GM18502 (cell line): ENCODE measurements at regions not wholly inside any gene's neighbourhood (a gene's known extent, or its start where the extent isn't known, plus 50 kb on each side); places are given as distances from the start of the nearest gene placed in this dataset.
A peak's percentile ranks its signal among the peaks of the same experiment; 100 is the strongest.
"Not testable (repeated sequence)": the region's sequence is repeated elsewhere in the genome, so short reads cannot be mapped to it uniquely, and the experiment has no call there.

Source experiments
- ATAC-seq: cut with Tn5 transposase; IDR thresholded peaks from one replicate; pipeline ENCODE4 v1.9.1; 2021; ENCODE audit warnings: mild to moderate bottlenecking; ENCODE audit not compliant: unreplicated experiment, poor library complexity

- ATAC-seq: not testable (repeated sequence)
These were observed 145.2 kb upstream of the C1QTNF3 start for GRCh38 chr5:34188001-34188822.

DNA sequence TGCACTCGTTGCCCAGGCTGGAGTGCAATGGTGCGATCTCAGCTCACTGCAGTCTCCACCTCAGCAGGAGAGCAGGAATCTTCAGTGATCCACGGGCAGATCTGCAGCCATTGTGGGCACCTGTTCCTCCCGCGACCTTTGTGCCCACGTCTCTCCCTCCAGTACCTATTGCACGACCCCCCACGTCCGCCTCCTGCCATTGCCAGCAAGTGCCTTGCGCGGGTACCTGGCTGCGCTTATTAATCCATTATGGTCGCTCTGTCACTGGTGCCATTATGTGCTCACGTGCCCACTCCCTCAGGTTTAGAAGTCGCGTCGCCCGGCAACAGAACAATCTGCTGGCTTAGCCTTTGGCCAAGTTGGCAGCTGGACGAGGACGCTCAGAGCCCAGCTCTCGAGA, 146.2 kb upstream of the C1QTNF3 start:
- not testable (repeated sequence) for ATAC-seq

DNA sequence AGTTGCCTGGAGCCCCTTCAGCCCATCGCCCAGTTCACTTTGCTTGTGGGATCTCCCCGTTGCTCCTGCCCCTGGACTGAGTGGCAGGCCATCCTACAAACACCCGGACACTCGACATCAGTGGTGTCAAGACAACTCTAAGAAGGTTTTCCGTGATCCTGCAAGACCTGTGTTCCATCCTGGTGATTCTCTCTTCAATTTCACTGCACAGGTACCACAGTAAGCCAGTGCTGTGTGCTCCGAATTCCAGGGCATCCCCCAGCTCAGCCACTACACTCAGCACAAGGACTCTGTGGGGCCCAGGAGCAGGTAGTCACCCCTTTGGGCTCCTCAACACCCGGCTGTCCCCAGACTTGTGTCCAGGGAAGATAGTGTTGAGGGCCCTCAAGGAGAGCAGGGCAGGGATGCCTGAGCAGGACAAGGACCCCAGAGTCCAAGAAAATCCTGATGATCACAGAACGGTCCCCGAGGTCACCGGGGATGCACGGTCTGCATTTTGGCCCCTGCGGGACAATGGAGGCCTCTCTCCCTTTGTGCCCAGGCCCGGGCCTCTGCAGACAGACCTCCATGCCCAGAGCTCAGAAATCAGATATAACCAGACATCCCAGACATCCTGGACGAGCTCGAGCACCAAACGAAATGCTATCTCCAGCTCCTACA, 146.9 kb upstream of the C1QTNF3 start:
- ATAC-seq: not testable (repeated sequence)

DNA sequence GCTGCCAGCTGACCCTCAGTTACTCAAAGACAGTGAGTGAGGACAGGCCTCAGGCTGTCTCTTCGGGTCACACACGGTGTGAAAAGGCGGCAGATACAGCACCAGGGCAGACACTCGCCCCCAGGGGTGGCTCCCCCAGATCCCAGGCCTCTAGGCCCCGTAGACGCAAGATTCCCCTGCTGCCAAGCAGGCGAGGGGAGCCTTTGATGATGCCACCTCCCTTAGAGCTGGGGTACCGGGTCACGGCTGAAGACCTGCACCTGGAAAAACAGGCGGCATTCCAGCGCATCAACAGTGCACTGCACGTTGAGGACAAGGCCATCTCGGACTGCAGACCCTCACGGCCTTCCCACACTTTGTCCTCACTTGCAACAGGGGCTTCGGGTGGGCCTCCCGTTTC, 147.5 kb upstream of the C1QTNF3 start:
- not testable (repeated sequence) for ATAC-seq

- ATAC-seq: not testable (repeated sequence)
These were observed 148.3 kb upstream of the C1QTNF3 start for GRCh38 chr5:34191279-34191744.

- not testable (repeated sequence) for ATAC-seq
These were observed 149.3 kb upstream of the C1QTNF3 start for GRCh38 chr5:34192064-34192922.

DNA sequence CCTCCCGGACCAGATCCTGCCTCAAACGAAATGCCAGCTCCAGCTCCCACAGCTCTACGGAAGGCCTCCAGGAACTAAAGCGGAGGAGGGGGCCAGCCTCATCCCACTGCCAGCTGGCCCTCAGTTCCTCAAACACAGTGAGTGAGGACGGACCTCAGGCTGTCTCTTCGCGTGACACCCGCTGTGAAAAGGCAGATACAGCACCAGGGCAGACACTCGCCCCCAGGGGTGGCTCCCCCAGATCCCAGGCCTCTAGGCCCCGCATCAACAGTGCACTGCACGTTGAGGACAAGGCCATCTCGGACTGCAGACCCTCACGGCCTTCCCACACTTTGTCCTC, 149.9 kb upstream of the C1QTNF3 start:
- not testable (repeated sequence) for ATAC-seq

- ATAC-seq: not testable (repeated sequence)
These were observed 150.3 kb upstream of the C1QTNF3 start for GRCh38 chr5:34193297-34193696.

DNA sequence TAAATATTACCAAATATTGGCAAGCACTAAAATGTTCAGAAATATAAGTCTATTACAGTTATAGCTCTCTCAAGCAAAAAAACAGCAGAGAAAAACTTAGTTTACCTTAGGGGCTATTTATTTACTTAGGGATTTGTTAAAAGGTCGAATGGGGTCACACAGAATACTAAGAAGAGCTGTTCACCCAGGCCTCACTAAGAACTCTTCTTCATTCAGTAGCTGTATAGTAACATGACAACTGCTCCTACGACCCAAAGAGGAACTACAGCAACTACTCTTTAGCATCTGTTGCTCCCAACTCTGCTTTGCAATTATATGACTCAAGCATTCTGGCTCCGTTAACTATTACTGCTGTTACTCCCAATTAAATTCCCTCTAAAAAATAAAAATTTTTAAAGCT, 150.8 kb upstream of the C1QTNF3 start:
- ATAC-seq: not testable (repeated sequence)

- ATAC-seq: not testable (repeated sequence)
These were observed 153.1 kb upstream of the C1QTNF3 start for GRCh38 chr5:34196091-34196490.

- not testable (repeated sequence) for ATAC-seq
These were observed 162.3 kb upstream of the C1QTNF3 start for GRCh38 chr5:34205347-34205746.

DNA sequence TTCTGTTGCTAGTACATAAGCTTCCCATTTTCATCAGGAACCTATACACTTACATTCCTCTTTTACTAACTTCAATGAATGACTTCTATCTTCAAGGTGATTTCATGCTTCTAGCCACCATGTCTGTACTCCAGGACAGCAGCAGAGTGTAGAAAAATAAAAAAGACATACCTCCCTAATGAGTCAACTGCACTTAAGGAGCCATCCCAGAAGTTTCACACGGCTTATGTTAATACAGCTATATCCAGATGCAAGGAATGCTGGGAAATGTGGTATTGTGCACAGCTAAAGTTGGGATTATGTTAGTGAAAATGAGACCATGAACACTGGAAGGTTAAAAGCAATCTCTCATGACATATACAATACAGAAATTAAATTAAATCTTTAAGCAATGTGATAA, 174.4 kb upstream of the C1QTNF3 start:
- not testable (repeated sequence) for ATAC-seq

DNA sequence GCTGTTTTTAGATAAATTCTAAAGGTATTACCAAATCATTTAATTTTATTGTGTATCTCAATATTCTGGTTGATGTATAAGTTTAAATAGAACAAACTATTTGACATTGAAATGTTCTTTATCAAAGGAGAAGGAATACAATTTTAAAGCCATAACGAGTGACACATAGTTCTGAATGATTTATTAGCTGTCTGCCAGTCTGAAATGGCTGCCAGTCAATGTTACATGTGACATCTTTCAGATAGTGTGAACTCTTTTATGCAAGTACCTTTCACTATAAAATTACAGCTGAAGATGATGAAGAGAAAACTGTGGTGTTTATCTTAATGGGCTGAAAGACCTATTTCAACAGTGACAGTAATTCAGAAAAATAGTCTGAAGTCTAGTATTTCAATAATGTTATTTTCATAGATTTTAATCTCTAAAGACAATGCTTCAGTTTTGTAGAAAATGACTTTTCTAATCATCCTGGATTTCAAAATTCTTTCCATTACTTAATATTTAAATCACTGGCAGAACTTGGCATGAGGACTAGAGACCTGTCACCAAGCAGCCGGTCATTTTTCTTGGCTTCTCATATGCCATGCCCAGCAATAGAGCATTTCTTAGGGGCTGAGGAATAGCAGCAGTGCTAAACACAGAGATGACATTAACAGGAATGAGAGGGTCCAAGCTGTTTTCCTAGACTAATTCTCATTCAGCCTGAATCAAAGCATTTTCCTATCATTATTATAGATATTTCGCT, 178.5 kb upstream of the C1QTNF3 start:
- not testable (repeated sequence) for ATAC-seq

DNA sequence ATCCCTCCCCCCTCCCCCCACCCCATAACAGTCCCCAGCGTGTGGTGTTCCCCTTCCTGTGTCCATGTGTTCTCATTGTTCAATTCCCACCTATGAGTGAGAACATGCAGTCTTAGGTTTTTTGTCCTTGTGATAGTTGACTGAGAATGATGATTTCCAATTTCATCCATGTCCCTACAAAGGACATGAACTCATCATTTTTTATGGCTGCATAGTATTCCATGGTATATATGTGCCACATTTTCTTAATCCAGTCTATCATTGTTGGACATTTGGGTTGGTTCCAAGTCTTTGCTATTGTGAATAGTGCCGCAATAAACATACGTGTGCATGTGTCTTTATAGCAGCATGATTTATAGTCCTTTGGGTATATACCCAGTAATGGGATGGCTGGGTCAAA, 180.1 kb upstream of the C1QTNF3 start:
- not testable (repeated sequence) for ATAC-seq

GRCh38 chr5:34230402-34230801, 187.4 kb upstream of the C1QTNF3 start:
- ATAC-seq: not testable (repeated sequence)

DNA sequence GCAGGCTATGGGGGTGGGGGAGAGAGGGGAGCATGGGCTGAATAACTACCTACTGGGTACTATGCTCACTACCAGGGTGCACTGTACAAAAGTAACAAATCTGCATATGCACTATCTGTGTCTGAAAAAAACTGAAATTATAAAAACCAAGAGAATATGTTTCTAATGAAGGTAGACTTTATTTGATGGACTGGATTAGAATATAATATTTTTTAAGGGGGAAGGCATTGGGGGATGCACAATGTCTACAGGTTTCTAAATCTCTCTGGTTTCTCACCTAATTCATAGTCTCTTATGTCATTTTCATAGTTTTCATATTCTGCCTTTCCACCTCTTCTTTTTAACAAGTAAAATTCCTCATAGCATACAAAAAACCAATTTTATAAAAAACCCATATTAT, 200.8 kb upstream of the C1QTNF3 start:
- ATAC-seq: not testable (repeated sequence)

GRCh38 chr5:34244281-34245031, 201.4 kb upstream of the C1QTNF3 start:
- ATAC-seq: peak; percentile 56

- peak; percentile 67 for ATAC-seq
These were observed 202.0 kb upstream of the C1QTNF3 start for GRCh38 chr5:34245032-34245394.

DNA sequence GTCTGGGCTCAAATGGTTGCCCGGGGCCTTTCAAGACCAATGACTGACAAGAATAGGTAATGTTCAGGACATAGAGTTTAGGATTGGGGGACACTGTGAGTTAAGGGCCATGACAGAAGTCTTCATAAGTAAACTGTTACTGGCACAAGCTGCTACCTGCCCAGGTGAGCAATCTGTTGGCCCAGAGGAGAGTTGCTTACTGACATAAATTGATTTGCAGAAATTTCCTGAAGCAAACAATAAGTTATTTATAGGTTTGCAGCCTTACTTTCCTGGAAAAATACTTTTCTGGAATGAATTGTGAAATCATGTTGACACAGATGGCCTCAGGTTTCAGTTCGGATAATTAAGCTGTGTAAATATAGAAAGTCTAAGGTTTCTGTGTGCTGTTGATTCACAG, 202.8 kb upstream of the C1QTNF3 start:
- not testable (repeated sequence) for ATAC-seq
